HG02943 (cell line): ENCODE measurements at regions not wholly inside any gene's neighbourhood (a gene's known extent, or its start where the extent isn't known, plus 50 kb on each side); places are given as distances from the start of the nearest gene placed in this dataset.
"Not testable (repeated sequence)": the region's sequence is repeated elsewhere in the genome, so short reads cannot be mapped to it uniquely, and the experiment has no call there.

ENCODE experiments used
- ATAC-seq: cut with Tn5 transposase; IDR thresholded peaks from one replicate; pipeline ENCODE4 v1.9.1; 2021; ENCODE audit warnings: mild to moderate bottlenecking, low read depth, moderate library complexity; ENCODE audit not compliant: unreplicated experiment

GRCh38 chr4:151519728-151520415, 110.9 kb downstream of the FHIP1A start:
- no peak for ATAC-seq

GRCh38 chr4:151522866-151523519, 114.0 kb downstream of the FHIP1A start:
- no peak for ATAC-seq

- no peak for ATAC-seq
These were observed 115.6 kb downstream of the FHIP1A start for GRCh38 chr4:151524610-151525009.

GRCh38 chr4:151526489-151526888, 117.5 kb downstream of the FHIP1A start:
- not testable (repeated sequence) for ATAC-seq

- no peak for ATAC-seq
These were observed 118.7 kb downstream of the FHIP1A start for GRCh38 chr4:151527699-151528098.

- ATAC-seq = no peak
These were observed 120.2 kb downstream of the FHIP1A start for GRCh38 chr4:151529187-151529586.

- no peak for ATAC-seq
These were observed 121.3 kb downstream of the FHIP1A start for GRCh38 chr4:151530230-151530629.

GRCh38 chr4:151530783-151531182, 121.8 kb downstream of the FHIP1A start:
- no peak for ATAC-seq

- no peak for ATAC-seq
These were observed 123.2 kb downstream of the FHIP1A start for GRCh38 chr4:151532001-151532708.

GRCh38 chr4:151534195-151534594, 125.2 kb downstream of the FHIP1A start:
- no peak for ATAC-seq

GRCh38 chr4:151535366-151535765, 126.4 kb downstream of the FHIP1A start:
- ATAC-seq = no peak

GRCh38 chr4:151537687-151538086, 128.7 kb downstream of the FHIP1A start:
- no peak for ATAC-seq

- ATAC-seq = no peak
These were observed 130.0 kb downstream of the FHIP1A start for GRCh38 chr4:151538963-151539362.

GRCh38 chr4:151540728-151541388, 131.9 kb downstream of the FHIP1A start:
- no peak for ATAC-seq

GRCh38 chr4:151541389-151542071, 132.6 kb downstream of the FHIP1A start:
- no peak for ATAC-seq

- no peak for ATAC-seq
These were observed 139.7 kb downstream of the FHIP1A start for GRCh38 chr4:151548708-151549107.

- ATAC-seq = not testable (repeated sequence)
These were observed 140.4 kb downstream of the FHIP1A start for GRCh38 chr4:151549378-151549777.

- no peak for ATAC-seq
These were observed 144.9 kb downstream of the FHIP1A start for GRCh38 chr4:151553874-151554273.

GRCh38 chr4:151555151-151555945, 146.4 kb downstream of the FHIP1A start:
- ATAC-seq = no peak
